ENCODE measurements at regions not wholly inside any gene's neighbourhood (a gene's known extent, or its start where the extent isn't known, plus 50 kb on each side); places are given as distances from the start of the nearest gene placed in this dataset.

GRCh38 chr3:127452321-127452821 lies 138.2 kb downstream of the TPRA1 start:
- TF ChIP-seq CTCF (IDR thresholded peaks at IDR 0.05; ENCODE audit: low read depth, low read length) (no peak), EZH2phosphoT487 (IDR thresholded peaks at IDR 0.05; ENCODE audit: low read depth) (no peak)
